Left lung (tissue), 4 donors: ENCODE measurements at regions not wholly inside any gene's neighbourhood (a gene's known extent, or its start where the extent isn't known, plus 50 kb on each side); places are given as distances from the start of the nearest gene placed in this dataset.

Source experiments
- ATAC-seq: fragments of 200-7000 bp; cut with Tn5 transposase; one replicate; pipeline ENCODE4 v1.9.1; 2020; ENCODE audit warnings: moderate library complexity
- DNase-seq, 4 donors: peaks; one replicate each; pipeline ENCODE4 v3.0.0-alpha.2; 2013 to 2020
- H3K27ac ChIP-seq, 2 donors: fragments of 200-600 bp; sonication (generic) in 1 of 2; one replicate each; pipeline versions ENCODE4 v1.5.0 to v1.8.0; 2020 to 2021
- H3K27me3 ChIP-seq, 2 donors: fragments of 200-600 bp; sonication (generic) in 1 of 2; one replicate each; pipeline versions ENCODE4 v1.5.0 to v1.8.0; 2020 to 2021
- H3K36me3 ChIP-seq, 2 donors: fragments of 200-600 bp; sonication (generic) in 1 of 2; one replicate each; pipeline versions ENCODE4 v1.5.0 to v1.8.0; 2020 to 2021
- H3K4me1 ChIP-seq, 2 donors: fragments of 200-600 bp; one replicate each; pipeline ENCODE4 v1.8.0; 2021
- H3K4me3 ChIP-seq, 2 donors: fragments of 200-600 bp; sonication (generic) in 1 of 2; one replicate each; pipeline versions ENCODE4 v1.5.0 to v1.8.0; 2020 to 2021; ENCODE audit warnings: mild to moderate bottlenecking in 1 of 2
- H3K9me3 ChIP-seq, 2 donors: fragments of 200-600 bp; sonication (generic) in 1 of 2; one replicate each; pipeline versions ENCODE4 v1.5.0 to v1.8.0; 2020 to 2021
- CTCF ChIP-seq, 2 donors: fragments of 200-600 bp; sonication (generic) in 1 of 2; IDR thresholded peaks; one replicate each; pipeline versions ENCODE4 v1.5.0 to v1.8.0; 2021; ENCODE audit warnings: antibody characterized with exemption in 2 of 2
- intact Hi-C, 2 donors: fragments of 100-400 bp; cut with DNase I; formaldehyde crosslinking; loops; one replicate each; pipeline versions ENCODE4 v1.11.2 to v1.14.2; 2022
- donor health status: DM: no; HTN: yes; CAD: no.
- donor health status: DM: no; HTN: no; CAD: no.

- no peak overlapping the region for H3K4me3 ChIP-seq
- no peaks in the 10 kb centered on the region for H3K27me3 ChIP-seq
- TF ChIP-seq CTCF (IDR thresholded peaks at IDR 0.05), result no peak
- intact Hi-C loops, result no loop called here
- ATAC-seq (no peak), DNase-seq (peak in 2 of 4 donors; percentile 17 to 30)
- H3K9me3 ChIP-seq, result no peaks in the 10 kb centered on the region
- H3K27ac ChIP-seq, result no peak overlapping the region
- no peaks in the 10 kb centered on the region for H3K36me3 ChIP-seq
- H3K4me1 ChIP-seq, result no peaks in the 10 kb centered on the region
Observed at GRCh38 chr17:71477356-71477755, 643.5 kb upstream of the SOX9 start.

GRCh38 chr17:71480099-71480498 is 640.7 kb upstream of the SOX9 start:
- TF ChIP-seq CTCF (IDR thresholded peaks at IDR 0.05), result no peak
- no peak for ATAC-seq
- Histone ChIP-seq H3K4me1 (no peaks in the 10 kb centered on the region), H3K36me3 (no peaks in the 10 kb centered on the region), H3K27ac (no peak overlapping the region), H3K9me3 (no peaks in the 10 kb centered on the region), H3K4me3 (no peak overlapping the region), H3K27me3 (no peaks in the 10 kb centered on the region)
- DNase-seq, result no peak
- intact Hi-C loops, result no loop called here

GRCh38 chr17:71482625-71483024 is 638.2 kb upstream of the SOX9 start:
- no peak overlapping the region for H3K27ac ChIP-seq
- no peak overlapping the region for H3K4me3 ChIP-seq
- intact Hi-C loops, result no loop called here
- no peaks in the 10 kb centered on the region for H3K4me1 ChIP-seq
- no peak for TF ChIP-seq CTCF (IDR thresholded peaks at IDR 0.05)
- no peaks in the 10 kb centered on the region for H3K9me3 ChIP-seq
- H3K36me3 ChIP-seq, result no peaks in the 10 kb centered on the region
- DNase-seq (no peak), ATAC-seq (no peak)
- H3K27me3 ChIP-seq, result no peaks in the 10 kb centered on the region

- ATAC-seq, result no peak
Observed at GRCh38 chr17:71484546-71484945, 636.3 kb upstream of the SOX9 start.

GRCh38 chr17:71485426-71485825 is 635.4 kb upstream of the SOX9 start:
- no peaks in the 10 kb centered on the region for H3K36me3 ChIP-seq
- no peaks in the 10 kb centered on the region for H3K27me3 ChIP-seq
- ATAC-seq (no peak), DNase-seq (no peak)
- no peak overlapping the region for H3K4me3 ChIP-seq
- no peaks in the 10 kb centered on the region for H3K9me3 ChIP-seq
- H3K4me1 ChIP-seq, result no peaks in the 10 kb centered on the region
- no peak overlapping the region for H3K27ac ChIP-seq
- no peak for TF ChIP-seq CTCF (IDR thresholded peaks at IDR 0.05)
- intact Hi-C loops, result no loop called here

More at GRCh38 chr17:71484546-71484945, 636.3 kb upstream of the SOX9 start:
- no peak for DNase-seq
- H3K27me3 ChIP-seq, result no peaks in the 10 kb centered on the region
- no peaks in the 10 kb centered on the region for H3K9me3 ChIP-seq
- H3K27ac ChIP-seq, result no peak overlapping the region
- H3K4me3 ChIP-seq, result no peak overlapping the region
- no peaks in the 10 kb centered on the region for H3K4me1 ChIP-seq
- no peak for TF ChIP-seq CTCF (IDR thresholded peaks at IDR 0.05)
- intact Hi-C loops, result no loop called here
- no peaks in the 10 kb centered on the region for H3K36me3 ChIP-seq
